GM12878 (cell line): ENCODE measurements at regions not wholly inside any gene's neighbourhood (a gene's known extent, or its start where the extent isn't known, plus 50 kb on each side); places are given as distances from the start of the nearest gene placed in this dataset.

Experiments used
- BACH1 ChIP-seq: fragments of 450-650 bp; IDR thresholded peaks from 2 replicates; pipeline ENCODE4 v1.6.1; 2017; ENCODE audit warnings: mild to moderate bottlenecking, borderline replicate concordance
- BMI1 ChIP-seq: fragments of 450-650 bp; IDR thresholded peaks from 2 replicates; pipeline ENCODE4 v1.6.1; 2016; ENCODE audit warnings: mild to moderate bottlenecking, moderate library complexity, borderline replicate concordance
- EGR1 ChIP-seq, 2 experiments: IDR thresholded peaks; 1 replicate in 1 of 2; 2 replicates in 1 of 2; pipeline ENCODE4 v1.6.1; 2011 to 2012; ENCODE audit warnings: low read depth in 2 of 2, low read length in 2 of 2, borderline replicate concordance in 1 of 2, mild to moderate bottlenecking in 1 of 2, moderate library complexity in 1 of 2
- ESRRA ChIP-seq: IDR thresholded peaks from 2 replicates; pipeline ENCODE4 v1.6.1; 2012; ENCODE audit warnings: mild to moderate bottlenecking, low read length, improper control_type of control experiment
- GABPA ChIP-seq: IDR thresholded peaks from 2 replicates; pipeline ENCODE4 v1.6.1; 2014; ENCODE audit warnings: antibody characterized with exemption, low read depth, mild to moderate bottlenecking, inconsistent platforms
- KLF5 ChIP-seq: fragments of 450-650 bp; IDR thresholded peaks from 2 replicates; pipeline ENCODE4 v1.6.1; 2014; ENCODE audit warnings: mild to moderate bottlenecking; ENCODE audit not compliant: partially characterized antibody
- MEF2A ChIP-seq: IDR thresholded peaks from 2 replicates; pipeline ENCODE4 v1.6.1; 2011; ENCODE audit warnings: low read depth, mild to moderate bottlenecking, low read length, moderate library complexity; ENCODE audit not compliant: insufficient read depth
- NR2C1 ChIP-seq: fragments of 450-650 bp; IDR thresholded peaks from 2 replicates; pipeline ENCODE4 v1.6.1; 2017; ENCODE audit warnings: antibody characterized with exemption, mild to moderate bottlenecking, moderate library complexity
- NR2C2 ChIP-seq: IDR thresholded peaks from 2 replicates; pipeline ENCODE4 v1.6.1; 2011; ENCODE audit warnings: borderline replicate concordance, low read depth; ENCODE audit not compliant: control insufficient read depth, insufficient read length
- SMC3 ChIP-seq: IDR thresholded peaks from 2 replicates; pipeline ENCODE4 v1.6.1; 2011; ENCODE audit warnings: low read length, improper control_type of control experiment, borderline replicate concordance
- SPI1 ChIP-seq: IDR thresholded peaks from 2 replicates; pipeline ENCODE4 v1.6.1; 2011; ENCODE audit warnings: low read depth, mild to moderate bottlenecking, low read length, moderate library complexity, borderline replicate concordance; ENCODE audit not compliant: insufficient read depth
- TARDBP ChIP-seq: IDR thresholded peaks from 2 replicates; pipeline ENCODE4 v1.6.1; 2016; ENCODE audit warnings: borderline replicate concordance
- ZNF207 ChIP-seq: fragments of 450-650 bp; IDR thresholded peaks from 2 replicates; pipeline ENCODE4 v1.6.1; 2014; ENCODE audit warnings: antibody characterized with exemption, mild to moderate bottlenecking, borderline replicate concordance
- ZNF217 ChIP-seq: fragments of 450-650 bp; IDR thresholded peaks from 2 replicates; pipeline ENCODE4 v1.6.1; 2017; ENCODE audit warnings: antibody characterized with exemption, mild to moderate bottlenecking
- TF ChIP-seq, protein P1 (sequence below): fragments of 150-350 bp; IDR thresholded peaks from 2 replicates; pipeline ENCODE4 v1.6.1; 2016; ENCODE audit warnings: low read depth, low read length
- TF ChIP-seq, protein P2 (sequence below): IDR thresholded peaks from 2 replicates; pipeline ENCODE4 v1.6.1; 2012; ENCODE audit warnings: improper control_type of control experiment, low read depth, low read length; ENCODE audit not compliant: insufficient replicate concordance
- TF ChIP-seq, protein P3 (sequence below): fragments of 450-650 bp; IDR thresholded peaks from 2 replicates; pipeline ENCODE4 v1.6.1; 2018; ENCODE audit warnings: mild to moderate bottlenecking, low read depth, moderate library complexity; ENCODE audit not compliant: partially characterized antibody
- TF ChIP-seq, protein P4 (sequence below): IDR thresholded peaks from 2 replicates; pipeline ENCODE4 v1.6.1; 2011; ENCODE audit warnings: borderline replicate concordance, low read depth, mild to moderate bottlenecking, moderate library complexity, low read length; ENCODE audit not compliant: insufficient read depth, poor library complexity, severe bottlenecking

DNA sequence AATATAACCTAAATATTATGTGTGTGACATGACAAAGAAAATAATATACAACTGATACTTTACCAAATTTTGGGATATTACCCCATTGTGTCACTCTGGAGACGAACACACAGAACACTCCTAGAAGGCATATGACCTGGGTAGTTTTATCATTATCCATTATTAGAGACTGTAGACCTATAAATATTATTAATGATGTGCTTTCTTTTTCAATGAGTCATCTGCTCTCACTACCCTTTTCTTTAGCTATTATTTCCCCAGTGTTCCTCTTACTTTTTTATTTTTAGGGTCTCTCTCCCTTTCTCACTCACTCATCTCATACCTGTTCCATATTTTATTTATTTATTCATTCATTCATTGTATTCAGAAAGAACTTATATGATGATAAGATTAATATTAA, 143.3 kb upstream of the ITGA4 start (continued):
- TF ChIP-seq, protein P1, sequence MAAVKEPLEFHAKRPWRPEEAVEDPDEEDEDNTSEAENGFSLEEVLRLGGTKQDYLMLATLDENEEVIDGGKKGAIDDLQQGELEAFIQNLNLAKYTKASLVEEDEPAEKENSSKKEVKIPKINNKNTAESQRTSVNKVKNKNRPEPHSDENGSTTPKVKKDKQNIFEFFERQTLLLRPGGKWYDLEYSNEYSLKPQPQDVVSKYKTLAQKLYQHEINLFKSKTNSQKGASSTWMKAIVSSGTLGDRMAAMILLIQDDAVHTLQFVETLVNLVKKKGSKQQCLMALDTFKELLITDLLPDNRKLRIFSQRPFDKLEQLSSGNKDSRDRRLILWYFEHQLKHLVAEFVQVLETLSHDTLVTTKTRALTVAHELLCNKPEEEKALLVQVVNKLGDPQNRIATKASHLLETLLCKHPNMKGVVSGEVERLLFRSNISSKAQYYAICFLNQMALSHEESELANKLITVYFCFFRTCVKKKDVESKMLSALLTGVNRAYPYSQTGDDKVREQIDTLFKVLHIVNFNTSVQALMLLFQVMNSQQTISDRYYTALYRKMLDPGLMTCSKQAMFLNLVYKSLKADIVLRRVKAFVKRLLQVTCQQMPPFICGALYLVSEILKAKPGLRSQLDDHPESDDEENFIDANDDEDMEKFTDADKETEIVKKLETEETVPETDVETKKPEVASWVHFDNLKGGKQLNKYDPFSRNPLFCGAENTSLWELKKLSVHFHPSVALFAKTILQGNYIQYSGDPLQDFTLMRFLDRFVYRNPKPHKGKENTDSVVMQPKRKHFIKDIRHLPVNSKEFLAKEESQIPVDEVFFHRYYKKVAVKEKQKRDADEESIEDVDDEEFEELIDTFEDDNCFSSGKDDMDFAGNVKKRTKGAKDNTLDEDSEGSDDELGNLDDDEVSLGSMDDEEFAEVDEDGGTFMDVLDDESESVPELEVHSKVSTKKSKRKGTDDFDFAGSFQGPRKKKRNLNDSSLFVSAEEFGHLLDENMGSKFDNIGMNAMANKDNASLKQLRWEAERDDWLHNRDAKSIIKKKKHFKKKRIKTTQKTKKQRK = no peak
- TF ChIP-seq ZNF217 (no peak), NR2C2 (no peak), KLF5 (no peak), SPI1 (peak; percentile 56), NR2C1 (no peak), BMI1 (peak; percentile 41; the same call in 1 of the 2 replicates), MEF2A (peak; percentile 93), GABPA (no peak), ESRRA (no peak), EGR1 (IDR thresholded peaks at IDR 0.05; ENCODE audit: borderline replicate concordance in 1 of 2, low read depth in 2 of 2, low read length in 2 of 2) (no peak), SMC3 (no peak), BACH1 (no peak), TARDBP (no peak), ZNF207 (no peak)
- TF ChIP-seq, protein P2, sequence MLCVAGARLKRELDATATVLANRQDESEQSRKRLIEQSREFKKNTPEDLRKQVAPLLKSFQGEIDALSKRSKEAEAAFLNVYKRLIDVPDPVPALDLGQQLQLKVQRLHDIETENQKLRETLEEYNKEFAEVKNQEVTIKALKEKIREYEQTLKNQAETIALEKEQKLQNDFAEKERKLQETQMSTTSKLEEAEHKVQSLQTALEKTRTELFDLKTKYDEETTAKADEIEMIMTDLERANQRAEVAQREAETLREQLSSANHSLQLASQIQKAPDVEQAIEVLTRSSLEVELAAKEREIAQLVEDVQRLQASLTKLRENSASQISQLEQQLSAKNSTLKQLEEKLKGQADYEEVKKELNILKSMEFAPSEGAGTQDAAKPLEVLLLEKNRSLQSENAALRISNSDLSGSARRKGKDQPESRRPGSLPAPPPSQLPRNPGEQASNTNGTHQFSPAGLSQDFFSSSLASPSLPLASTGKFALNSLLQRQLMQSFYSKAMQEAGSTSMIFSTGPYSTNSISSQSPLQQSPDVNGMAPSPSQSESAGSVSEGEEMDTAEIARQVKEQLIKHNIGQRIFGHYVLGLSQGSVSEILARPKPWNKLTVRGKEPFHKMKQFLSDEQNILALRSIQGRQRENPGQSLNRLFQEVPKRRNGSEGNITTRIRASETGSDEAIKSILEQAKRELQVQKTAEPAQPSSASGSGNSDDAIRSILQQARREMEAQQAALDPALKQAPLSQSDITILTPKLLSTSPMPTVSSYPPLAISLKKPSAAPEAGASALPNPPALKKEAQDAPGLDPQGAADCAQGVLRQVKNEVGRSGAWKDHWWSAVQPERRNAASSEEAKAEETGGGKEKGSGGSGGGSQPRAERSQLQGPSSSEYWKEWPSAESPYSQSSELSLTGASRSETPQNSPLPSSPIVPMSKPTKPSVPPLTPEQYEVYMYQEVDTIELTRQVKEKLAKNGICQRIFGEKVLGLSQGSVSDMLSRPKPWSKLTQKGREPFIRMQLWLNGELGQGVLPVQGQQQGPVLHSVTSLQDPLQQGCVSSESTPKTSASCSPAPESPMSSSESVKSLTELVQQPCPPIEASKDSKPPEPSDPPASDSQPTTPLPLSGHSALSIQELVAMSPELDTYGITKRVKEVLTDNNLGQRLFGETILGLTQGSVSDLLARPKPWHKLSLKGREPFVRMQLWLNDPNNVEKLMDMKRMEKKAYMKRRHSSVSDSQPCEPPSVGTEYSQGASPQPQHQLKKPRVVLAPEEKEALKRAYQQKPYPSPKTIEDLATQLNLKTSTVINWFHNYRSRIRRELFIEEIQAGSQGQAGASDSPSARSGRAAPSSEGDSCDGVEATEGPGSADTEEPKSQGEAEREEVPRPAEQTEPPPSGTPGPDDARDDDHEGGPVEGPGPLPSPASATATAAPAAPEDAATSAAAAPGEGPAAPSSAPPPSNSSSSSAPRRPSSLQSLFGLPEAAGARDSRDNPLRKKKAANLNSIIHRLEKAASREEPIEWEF = peak; percentile 37
- TF ChIP-seq, protein P3, sequence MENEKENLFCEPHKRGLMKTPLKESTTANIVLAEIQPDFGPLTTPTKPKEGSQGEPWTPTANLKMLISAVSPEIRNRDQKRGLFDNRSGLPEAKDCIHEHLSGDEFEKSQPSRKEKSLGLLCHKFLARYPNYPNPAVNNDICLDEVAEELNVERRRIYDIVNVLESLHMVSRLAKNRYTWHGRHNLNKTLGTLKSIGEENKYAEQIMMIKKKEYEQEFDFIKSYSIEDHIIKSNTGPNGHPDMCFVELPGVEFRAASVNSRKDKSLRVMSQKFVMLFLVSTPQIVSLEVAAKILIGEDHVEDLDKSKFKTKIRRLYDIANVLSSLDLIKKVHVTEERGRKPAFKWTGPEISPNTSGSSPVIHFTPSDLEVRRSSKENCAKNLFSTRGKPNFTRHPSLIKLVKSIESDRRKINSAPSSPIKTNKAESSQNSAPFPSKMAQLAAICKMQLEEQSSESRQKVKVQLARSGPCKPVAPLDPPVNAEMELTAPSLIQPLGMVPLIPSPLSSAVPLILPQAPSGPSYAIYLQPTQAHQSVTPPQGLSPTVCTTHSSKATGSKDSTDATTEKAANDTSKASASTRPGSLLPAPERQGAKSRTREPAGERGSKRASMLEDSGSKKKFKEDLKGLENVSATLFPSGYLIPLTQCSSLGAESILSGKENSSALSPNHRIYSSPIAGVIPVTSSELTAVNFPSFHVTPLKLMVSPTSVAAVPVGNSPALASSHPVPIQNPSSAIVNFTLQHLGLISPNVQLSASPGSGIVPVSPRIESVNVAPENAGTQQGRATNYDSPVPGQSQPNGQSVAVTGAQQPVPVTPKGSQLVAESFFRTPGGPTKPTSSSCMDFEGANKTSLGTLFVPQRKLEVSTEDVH = no peak
- TF ChIP-seq, protein P4, sequence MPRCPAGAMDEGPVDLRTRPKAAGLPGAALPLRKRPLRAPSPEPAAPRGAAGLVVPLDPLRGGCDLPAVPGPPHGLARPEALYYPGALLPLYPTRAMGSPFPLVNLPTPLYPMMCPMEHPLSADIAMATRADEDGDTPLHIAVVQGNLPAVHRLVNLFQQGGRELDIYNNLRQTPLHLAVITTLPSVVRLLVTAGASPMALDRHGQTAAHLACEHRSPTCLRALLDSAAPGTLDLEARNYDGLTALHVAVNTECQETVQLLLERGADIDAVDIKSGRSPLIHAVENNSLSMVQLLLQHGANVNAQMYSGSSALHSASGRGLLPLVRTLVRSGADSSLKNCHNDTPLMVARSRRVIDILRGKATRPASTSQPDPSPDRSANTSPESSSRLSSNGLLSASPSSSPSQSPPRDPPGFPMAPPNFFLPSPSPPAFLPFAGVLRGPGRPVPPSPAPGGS = no peak
